ENCODE measurements at regions not wholly inside any gene's neighbourhood (a gene's known extent, or its start where the extent isn't known, plus 50 kb on each side); places are given as distances from the start of the nearest gene placed in this dataset.

DNA sequence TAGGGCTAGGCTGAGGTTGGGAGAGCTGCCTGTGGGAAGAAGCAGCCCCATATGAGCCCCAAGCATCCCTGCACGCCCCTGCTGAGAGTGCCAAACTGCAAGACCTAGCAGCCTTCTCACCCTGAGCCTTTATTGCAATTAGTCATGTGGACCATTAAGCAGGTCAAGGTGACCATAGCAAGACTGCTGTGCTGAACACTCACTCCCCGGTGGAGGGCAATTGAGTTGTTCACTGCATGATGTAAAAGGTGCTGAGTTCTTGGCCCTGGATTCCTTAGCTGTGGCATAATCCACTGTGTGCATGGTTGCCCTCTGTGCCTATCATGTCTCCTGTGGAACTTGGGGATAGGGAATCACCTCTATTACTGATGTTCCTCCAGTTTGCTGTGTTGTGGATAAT, 131.1 kb downstream of the FOXD1 start:
- H3K9me3 Mint-ChIP-seq (ENCODE audit: low read depth), result no peaks in the 10 kb centered on the region
- DNase-seq (ENCODE audit: low spot score, unreplicated experiment), result no peak
- no peak overlapping the region for H3K27ac Mint-ChIP-seq
- no peak overlapping the region for H3K4me3 Mint-ChIP-seq (ENCODE audit: low read depth)
- H3K36me3 Mint-ChIP-seq (ENCODE audit: insufficient read depth), result no peaks in the 10 kb centered on the region
- no peaks in the 10 kb centered on the region for H3K4me1 Mint-ChIP-seq (ENCODE audit: low read depth)
- TF ChIP-seq, protein P1, sequence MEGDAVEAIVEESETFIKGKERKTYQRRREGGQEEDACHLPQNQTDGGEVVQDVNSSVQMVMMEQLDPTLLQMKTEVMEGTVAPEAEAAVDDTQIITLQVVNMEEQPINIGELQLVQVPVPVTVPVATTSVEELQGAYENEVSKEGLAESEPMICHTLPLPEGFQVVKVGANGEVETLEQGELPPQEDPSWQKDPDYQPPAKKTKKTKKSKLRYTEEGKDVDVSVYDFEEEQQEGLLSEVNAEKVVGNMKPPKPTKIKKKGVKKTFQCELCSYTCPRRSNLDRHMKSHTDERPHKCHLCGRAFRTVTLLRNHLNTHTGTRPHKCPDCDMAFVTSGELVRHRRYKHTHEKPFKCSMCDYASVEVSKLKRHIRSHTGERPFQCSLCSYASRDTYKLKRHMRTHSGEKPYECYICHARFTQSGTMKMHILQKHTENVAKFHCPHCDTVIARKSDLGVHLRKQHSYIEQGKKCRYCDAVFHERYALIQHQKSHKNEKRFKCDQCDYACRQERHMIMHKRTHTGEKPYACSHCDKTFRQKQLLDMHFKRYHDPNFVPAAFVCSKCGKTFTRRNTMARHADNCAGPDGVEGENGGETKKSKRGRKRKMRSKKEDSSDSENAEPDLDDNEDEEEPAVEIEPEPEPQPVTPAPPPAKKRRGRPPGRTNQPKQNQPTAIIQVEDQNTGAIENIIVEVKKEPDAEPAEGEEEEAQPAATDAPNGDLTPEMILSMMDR (IDR thresholded peaks at IDR 0.05; ENCODE audit: unreplicated experiment), result no peak
- peaks cover 43% of the 10 kb centered on the region for H3K27me3 Mint-ChIP-seq

DNA sequence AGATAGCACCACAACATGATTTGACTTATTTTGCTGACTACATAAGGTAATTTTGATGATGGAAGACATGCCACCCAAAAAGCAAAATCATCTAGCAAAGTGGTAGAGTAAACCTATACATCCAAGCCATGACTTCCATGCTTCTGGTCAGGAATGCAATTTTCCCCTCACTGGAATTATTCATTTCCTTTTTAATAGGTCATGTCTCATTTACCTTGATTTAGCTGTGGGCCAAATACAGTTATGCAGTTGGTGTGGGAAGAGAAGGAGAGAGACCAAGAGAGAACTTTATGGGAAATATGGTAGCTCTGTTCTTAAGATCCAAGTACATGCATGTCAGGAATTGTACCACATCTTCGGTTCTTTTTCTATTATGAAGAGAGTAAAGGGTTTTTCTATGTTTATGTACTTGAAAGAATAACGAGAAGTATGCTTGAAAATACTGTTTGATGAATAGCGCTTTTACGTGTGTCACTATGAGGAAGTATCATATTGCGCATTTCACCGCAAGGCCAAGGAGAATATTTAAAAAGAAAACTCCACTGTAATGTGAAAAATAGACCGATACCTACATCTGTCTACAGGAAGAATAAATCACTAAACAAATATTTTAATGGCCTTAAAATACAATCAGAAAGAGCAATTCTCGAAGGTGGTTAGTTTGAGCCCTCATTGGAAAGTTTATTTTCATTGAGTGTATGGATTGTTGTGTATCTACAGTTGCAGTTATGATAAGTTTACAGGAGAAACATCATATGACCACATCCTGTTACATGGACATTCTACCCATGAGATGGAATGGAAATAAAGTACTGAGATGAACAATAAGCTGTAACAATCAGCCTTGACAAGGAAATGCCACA, 134.0 kb downstream of the FOXD1 start:
- no peak for DNase-seq (ENCODE audit: low spot score, unreplicated experiment)
- no peak overlapping the region for H3K27ac Mint-ChIP-seq
- peaks cover 58% of the 10 kb centered on the region for H3K27me3 Mint-ChIP-seq
- peaks cover 1% of the 10 kb centered on the region for H3K4me1 Mint-ChIP-seq (ENCODE audit: low read depth)
- H3K36me3 Mint-ChIP-seq (ENCODE audit: insufficient read depth), result no peaks in the 10 kb centered on the region
- TF ChIP-seq, protein P1 (IDR thresholded peaks at IDR 0.05; ENCODE audit: unreplicated experiment), result no peak
- H3K4me3 Mint-ChIP-seq (ENCODE audit: low read depth), result no peak overlapping the region
- no peaks in the 10 kb centered on the region for H3K9me3 Mint-ChIP-seq (ENCODE audit: low read depth)

DNA sequence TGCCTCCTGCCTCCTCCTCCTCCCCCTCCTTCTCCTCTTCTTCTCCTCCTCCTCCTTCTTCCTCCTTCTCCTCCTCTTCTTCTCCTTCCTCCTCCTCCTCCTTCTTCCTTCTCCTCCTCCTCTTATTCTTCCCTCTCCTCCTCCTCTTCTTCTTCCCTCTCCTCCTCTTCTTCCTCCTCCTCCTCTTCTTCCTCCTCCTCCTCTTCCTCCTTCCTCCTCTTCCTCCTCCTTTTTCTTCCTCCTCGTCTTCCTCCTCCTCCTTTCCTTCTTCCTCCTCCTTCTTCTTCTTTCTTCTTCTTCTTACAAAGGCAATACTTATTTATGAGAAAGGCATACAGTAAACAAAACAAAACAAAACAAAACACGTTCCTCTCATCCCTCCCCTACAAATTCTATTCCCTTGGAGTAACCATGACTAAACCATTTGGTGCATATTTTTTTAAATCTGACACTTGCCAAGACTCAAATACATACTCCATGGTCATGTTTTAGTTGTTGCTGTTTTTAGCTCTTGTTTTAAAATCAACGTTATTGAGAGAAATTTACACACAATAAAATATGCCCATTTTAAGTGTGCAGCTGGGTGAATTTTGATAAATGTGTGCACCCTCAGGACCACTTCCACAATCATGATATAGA, 135.6 kb downstream of the FOXD1 start:
- Mint-ChIP-seq H3K4me1 (ENCODE audit: low read depth) (peaks cover 1% of the 10 kb centered on the region), H3K27me3 (peaks cover 69% of the 10 kb centered on the region), H3K27ac (no peak overlapping the region), H3K36me3 (ENCODE audit: insufficient read depth) (no peaks in the 10 kb centered on the region), H3K9me3 (ENCODE audit: low read depth) (no peaks in the 10 kb centered on the region), H3K4me3 (ENCODE audit: low read depth) (no peak overlapping the region)
- no peak for DNase-seq (ENCODE audit: low spot score, unreplicated experiment)
- TF ChIP-seq, protein P1 (IDR thresholded peaks at IDR 0.05; ENCODE audit: unreplicated experiment), result no peak

DNA sequence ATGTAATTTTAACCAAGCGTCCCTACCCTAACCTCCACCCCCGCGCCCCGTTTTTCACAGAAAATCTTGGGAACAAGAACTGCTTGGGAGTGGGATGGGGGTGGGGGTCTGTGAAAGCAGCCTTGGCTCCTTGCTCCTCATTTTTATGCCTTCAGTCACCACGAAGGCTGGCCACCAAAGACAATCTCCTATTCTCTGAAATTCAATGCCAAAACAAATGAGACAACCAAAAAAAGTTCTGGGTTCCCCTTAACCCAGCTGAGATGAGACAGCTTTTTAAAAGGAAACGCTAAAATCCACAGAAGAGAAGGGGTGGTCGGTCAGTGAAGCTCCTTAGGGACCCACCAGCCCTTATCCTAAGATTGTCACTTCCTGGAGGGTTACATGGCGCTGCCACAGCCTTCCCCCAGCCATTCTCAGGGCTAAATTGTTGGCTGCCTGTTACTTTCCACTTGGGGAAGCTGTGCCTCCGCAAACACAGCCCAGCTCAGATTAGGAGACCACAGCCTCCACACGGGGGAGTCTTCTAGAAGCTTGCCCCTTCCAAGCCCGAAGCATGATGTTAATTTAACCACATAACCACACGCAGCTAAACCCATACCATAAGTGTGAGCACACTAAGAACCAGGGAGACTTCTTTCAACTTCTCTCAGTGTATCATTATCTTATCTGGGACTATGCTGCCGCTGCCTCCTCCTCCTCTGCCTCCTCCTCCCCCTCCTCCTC, 136.3 kb downstream of the FOXD1 start:
- no peaks in the 10 kb centered on the region for H3K9me3 Mint-ChIP-seq (ENCODE audit: low read depth)
- DNase-seq (ENCODE audit: low spot score, unreplicated experiment), result no peak
- peaks cover 1% of the 10 kb centered on the region for H3K4me1 Mint-ChIP-seq (ENCODE audit: low read depth)
- H3K27ac Mint-ChIP-seq, result no peak overlapping the region
- no peak overlapping the region for H3K4me3 Mint-ChIP-seq (ENCODE audit: low read depth)
- TF ChIP-seq, protein P1 (IDR thresholded peaks at IDR 0.05; ENCODE audit: unreplicated experiment), result no peak
- H3K36me3 Mint-ChIP-seq (ENCODE audit: insufficient read depth), result no peaks in the 10 kb centered on the region
- peaks cover 76% of the 10 kb centered on the region for H3K27me3 Mint-ChIP-seq

Measured in progenitor cell of endocrine pancreas (in vitro differentiated cells).